ENCODE measurements at regions not wholly inside any gene's neighbourhood (a gene's known extent, or its start where the extent isn't known, plus 50 kb on each side); places are given as distances from the start of the nearest gene placed in this dataset.

DNA sequence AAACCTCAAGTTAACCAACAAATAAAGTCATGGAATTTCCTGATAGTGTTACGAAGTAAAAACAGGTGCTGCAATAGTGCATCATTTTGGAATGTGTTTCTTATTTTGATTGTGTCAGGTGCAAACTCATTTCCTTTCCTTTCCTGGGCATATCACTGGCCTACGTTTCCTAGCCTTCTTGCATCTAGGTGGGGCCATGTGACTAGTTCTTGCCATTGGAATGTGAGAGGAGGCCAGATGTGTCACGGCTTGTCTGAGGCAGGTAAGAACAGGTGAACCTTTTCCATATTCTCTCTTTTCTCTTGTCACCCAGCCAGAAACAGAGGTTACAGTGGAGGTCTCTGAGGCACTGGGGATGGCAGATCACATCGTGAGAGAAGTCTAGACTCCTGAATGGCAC, 868.0 kb downstream of the RPA4 start:
- BruUV-seq (replicated peaks): no TSS peak
- POLR2A ChIA-PET: no interaction called here
- H3K4me3 ChIP-seq (ENCODE audit: low read depth, low read length, poor library complexity, severe bottlenecking): no peak overlapping the region
- no peak overlapping the region for H2AFZ ChIP-seq (ENCODE audit: low read length)
- H3K36me3 ChIP-seq (ENCODE audit: insufficient read depth, low read length): no peaks in the 10 kb centered on the region
- intact Hi-C loops (cut with micrococcal nuclease; ENCODE audit: unreplicated experiment): no loop called here
- no peaks in the 10 kb centered on the region for H3K4me1 ChIP-seq (ENCODE audit: insufficient read depth, low read length, poor library complexity, severe bottlenecking)
- H3K9me3 ChIP-seq (ENCODE audit: low read length): no peaks in the 10 kb centered on the region
- no peak for TF ChIP-seq EZH2phosphoT487 (IDR thresholded peaks at IDR 0.05; ENCODE audit: borderline replicate concordance, low read depth, low read length)
- TF ChIP-seq, protein P1, sequence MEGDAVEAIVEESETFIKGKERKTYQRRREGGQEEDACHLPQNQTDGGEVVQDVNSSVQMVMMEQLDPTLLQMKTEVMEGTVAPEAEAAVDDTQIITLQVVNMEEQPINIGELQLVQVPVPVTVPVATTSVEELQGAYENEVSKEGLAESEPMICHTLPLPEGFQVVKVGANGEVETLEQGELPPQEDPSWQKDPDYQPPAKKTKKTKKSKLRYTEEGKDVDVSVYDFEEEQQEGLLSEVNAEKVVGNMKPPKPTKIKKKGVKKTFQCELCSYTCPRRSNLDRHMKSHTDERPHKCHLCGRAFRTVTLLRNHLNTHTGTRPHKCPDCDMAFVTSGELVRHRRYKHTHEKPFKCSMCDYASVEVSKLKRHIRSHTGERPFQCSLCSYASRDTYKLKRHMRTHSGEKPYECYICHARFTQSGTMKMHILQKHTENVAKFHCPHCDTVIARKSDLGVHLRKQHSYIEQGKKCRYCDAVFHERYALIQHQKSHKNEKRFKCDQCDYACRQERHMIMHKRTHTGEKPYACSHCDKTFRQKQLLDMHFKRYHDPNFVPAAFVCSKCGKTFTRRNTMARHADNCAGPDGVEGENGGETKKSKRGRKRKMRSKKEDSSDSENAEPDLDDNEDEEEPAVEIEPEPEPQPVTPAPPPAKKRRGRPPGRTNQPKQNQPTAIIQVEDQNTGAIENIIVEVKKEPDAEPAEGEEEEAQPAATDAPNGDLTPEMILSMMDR (conservative IDR thresholded peaks at IDR 0.05; ENCODE audit: low read length): no peak
- no peaks in the 10 kb centered on the region for H3K9me2 ChIP-seq (ENCODE audit: insufficient read depth, low read length)
- CTCF ChIA-PET (ENCODE audit: unreplicated experiment): no interaction called here
- no peaks in the 10 kb centered on the region for H4K20me1 ChIP-seq (ENCODE audit: insufficient read depth, low read length)
- H3K4me2 ChIP-seq (ENCODE audit: low read length): no peak overlapping the region
- H3K79me2 ChIP-seq (ENCODE audit: insufficient read depth, low read depth, low read length): no peaks in the 10 kb centered on the region
- H3K27ac ChIP-seq (ENCODE audit: low read depth, low read length, poor library complexity, severe bottlenecking): no peak overlapping the region
- no peak for DNase-seq (ENCODE audit: low spot score)

DNA sequence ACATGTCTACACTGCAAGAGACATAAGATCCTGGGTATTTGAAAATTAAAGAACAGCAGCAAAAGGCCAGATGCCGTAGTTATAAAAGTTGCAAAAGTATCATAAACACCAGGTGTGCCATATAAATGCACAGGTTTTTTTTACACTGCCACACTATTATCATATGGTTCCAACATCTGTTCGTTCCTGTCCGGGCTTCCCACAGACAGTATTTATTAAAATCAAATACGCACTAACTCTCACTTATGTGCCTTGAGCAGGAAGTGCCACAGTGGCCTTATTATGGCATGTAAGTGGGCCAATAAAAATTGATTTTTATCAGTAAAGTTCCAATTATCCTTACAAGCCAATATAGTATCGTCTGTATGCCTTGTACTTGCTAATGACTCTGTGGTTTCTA, 873.2 kb downstream of the RPA4 start:
- Histone ChIP-seq H4K20me1 (ENCODE audit: insufficient read depth, low read length) (no peaks in the 10 kb centered on the region), H3K4me1 (ENCODE audit: insufficient read depth, low read length, poor library complexity, severe bottlenecking) (no peaks in the 10 kb centered on the region), H3K4me3 (ENCODE audit: low read depth, low read length, poor library complexity, severe bottlenecking) (no peak overlapping the region), H3K27ac (ENCODE audit: low read depth, low read length, poor library complexity, severe bottlenecking) (no peak overlapping the region), H3K9me2 (ENCODE audit: insufficient read depth, low read length) (no peaks in the 10 kb centered on the region), H2AFZ (ENCODE audit: low read length) (no peak overlapping the region), H3K36me3 (ENCODE audit: insufficient read depth, low read length) (no peaks in the 10 kb centered on the region), H3K9me3 (ENCODE audit: low read length) (no peaks in the 10 kb centered on the region), H3K4me2 (ENCODE audit: low read length) (no peak overlapping the region), H3K79me2 (ENCODE audit: insufficient read depth, low read depth, low read length) (no peaks in the 10 kb centered on the region)
- BruUV-seq (replicated peaks): no TSS peak
- no peak for DNase-seq (ENCODE audit: low spot score)
- CTCF ChIA-PET (ENCODE audit: unreplicated experiment): no interaction called here
- intact Hi-C loops (cut with micrococcal nuclease; ENCODE audit: unreplicated experiment): no loop called here
- TF ChIP-seq, protein P1 (conservative IDR thresholded peaks at IDR 0.05; ENCODE audit: low read length): no peak
- TF ChIP-seq EZH2phosphoT487 (IDR thresholded peaks at IDR 0.05; ENCODE audit: borderline replicate concordance, low read depth, low read length): no peak
- POLR2A ChIA-PET: no interaction called here

DNA sequence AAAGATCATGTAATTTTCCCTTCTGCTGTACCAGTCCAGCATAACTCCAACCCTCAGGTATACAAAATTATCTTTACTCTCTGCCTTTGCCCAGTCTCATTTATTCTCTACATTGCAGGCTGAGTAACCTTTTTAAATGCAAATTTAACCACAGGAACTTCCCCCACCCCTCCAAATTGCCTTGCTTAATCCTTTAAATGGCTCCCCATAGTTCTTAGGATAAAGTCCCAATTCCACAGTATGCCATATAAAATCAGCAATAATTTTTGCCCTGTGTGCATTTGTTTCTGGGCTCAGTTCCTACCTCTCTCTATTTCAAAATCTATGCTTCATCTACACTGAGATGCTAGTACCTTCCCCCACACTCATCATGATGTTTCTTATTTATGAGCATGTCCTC, 879.7 kb downstream of the RPA4 start:
- intact Hi-C loops (cut with micrococcal nuclease; ENCODE audit: unreplicated experiment): no loop called here
- ChIA-PET CTCF (ENCODE audit: unreplicated experiment) (no interaction called here), POLR2A (no interaction called here)
- H3K4me3 ChIP-seq (ENCODE audit: low read depth, low read length, poor library complexity, severe bottlenecking): no peak overlapping the region
- H2AFZ ChIP-seq (ENCODE audit: low read length): no peak overlapping the region
- no TSS peak for BruUV-seq (replicated peaks)
- H3K4me1 ChIP-seq (ENCODE audit: insufficient read depth, low read length, poor library complexity, severe bottlenecking): no peaks in the 10 kb centered on the region
- no peak for DNase-seq (ENCODE audit: low spot score)
- no peaks in the 10 kb centered on the region for H3K9me3 ChIP-seq (ENCODE audit: low read length)
- no peaks in the 10 kb centered on the region for H4K20me1 ChIP-seq (ENCODE audit: insufficient read depth, low read length)
- H3K27ac ChIP-seq (ENCODE audit: low read depth, low read length, poor library complexity, severe bottlenecking): no peak overlapping the region
- H3K79me2 ChIP-seq (ENCODE audit: insufficient read depth, low read depth, low read length): no peaks in the 10 kb centered on the region
- no peak overlapping the region for H3K4me2 ChIP-seq (ENCODE audit: low read length)
- TF ChIP-seq, protein P1 (conservative IDR thresholded peaks at IDR 0.05; ENCODE audit: low read length): no peak
- no peak for TF ChIP-seq EZH2phosphoT487 (IDR thresholded peaks at IDR 0.05; ENCODE audit: borderline replicate concordance, low read depth, low read length)
- H3K36me3 ChIP-seq (ENCODE audit: insufficient read depth, low read length): no peaks in the 10 kb centered on the region
- H3K9me2 ChIP-seq (ENCODE audit: insufficient read depth, low read length): no peaks in the 10 kb centered on the region
